GM18870 (cell line): ENCODE measurements at regions not wholly inside any gene's neighbourhood (a gene's known extent, or its start where the extent isn't known, plus 50 kb on each side); places are given as distances from the start of the nearest gene placed in this dataset.
"Not testable (repeated sequence)": the region's sequence is repeated elsewhere in the genome, so short reads cannot be mapped to it uniquely, and the experiment has no call there.

Source experiments
- ATAC-seq: cut with Tn5 transposase; IDR thresholded peaks from one replicate; pipeline ENCODE4 v1.9.1; 2021; ENCODE audit warnings: moderate library complexity; ENCODE audit not compliant: unreplicated experiment

DNA sequence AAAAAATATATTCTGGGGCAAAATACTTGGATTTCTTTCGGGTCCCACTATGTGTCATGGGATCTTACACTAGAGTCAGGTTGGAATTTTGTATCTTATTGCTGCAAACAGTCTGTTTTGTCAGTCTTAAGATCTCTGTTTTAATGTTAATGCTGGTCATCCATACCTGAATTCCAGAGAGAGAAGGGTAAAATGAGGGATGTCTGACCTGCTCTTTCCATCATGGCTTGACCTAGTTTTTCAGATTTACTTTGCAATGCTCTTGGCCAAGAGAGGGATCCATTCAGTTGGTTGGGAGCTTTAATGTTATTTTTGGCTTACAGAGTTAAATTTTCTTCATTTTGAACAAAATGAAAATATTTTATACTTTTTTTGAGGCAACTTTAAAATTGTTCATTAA, 117.2 kb downstream of the CASP12 start:
- no peak for ATAC-seq

DNA sequence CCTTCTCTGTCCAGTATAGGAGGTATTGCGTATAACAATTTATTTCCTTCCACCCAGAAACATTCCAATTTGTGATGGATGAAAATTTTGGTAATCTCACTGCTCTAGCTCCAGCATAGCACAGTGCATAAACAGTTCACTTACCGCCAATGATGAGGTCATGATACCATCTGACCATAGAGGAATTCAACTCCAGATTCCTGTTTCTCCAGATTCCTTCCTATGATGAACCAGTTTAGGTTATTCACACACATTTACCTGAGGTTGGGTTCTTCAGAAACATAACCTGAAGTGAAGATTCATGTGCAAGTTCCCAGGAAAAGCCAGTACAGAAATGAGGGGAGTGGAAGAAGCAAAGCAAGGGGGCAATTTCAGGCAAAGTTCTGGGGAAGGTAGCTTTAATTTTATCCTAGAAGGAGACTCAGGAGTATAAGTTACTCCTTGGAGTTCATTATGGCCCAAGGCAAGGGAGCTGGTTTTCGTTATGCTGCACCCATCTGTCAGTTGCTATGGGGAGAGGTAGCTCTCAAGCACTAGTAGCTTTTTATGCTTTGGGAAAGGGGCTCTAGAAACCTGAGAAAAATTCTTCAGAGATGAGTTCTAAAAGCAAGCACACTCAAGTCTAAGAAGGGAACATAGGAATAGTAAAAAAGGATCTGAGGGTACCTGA, 121.6 kb downstream of the CASP12 start:
- no peak for ATAC-seq

DNA sequence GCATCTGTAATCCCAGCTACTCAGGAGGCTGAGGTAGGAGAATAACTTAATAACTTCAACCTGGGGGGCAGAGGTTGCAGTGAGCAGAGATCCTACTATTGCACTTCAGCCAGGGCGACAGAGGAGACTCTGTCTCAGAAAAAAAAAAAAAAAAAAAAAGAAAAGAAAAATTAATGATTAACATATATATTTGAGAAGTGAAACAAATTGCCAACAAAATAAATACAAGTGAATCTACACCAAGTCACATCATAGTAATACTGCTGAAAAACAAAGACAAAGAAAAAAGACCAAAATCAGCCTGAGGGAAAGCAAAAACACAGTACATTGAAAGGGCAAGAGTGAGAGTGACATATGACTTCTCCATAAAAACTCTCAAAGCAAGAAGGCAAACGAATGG, 123.7 kb downstream of the CASP12 start:
- ATAC-seq = no peak

DNA sequence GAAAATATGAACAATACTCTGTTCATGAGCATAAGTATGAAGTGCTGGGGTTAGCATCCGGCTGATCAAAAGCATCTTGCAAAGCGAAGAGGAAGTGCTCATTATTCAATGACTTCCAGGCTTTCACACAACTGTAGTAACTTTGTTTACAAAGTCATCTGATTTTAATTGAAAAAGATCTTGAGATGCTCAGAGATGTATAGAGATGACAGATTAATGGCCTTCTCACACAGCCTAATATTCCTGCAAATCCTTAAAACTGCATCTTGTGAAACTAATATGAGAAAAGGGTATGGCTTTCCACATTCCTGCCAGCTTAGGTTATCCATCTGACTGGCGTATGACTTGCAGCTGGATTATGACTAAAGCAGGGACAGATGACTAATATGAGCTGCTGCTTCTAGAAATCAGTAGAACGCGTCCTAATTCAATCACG, 125.4 kb downstream of the CASP12 start:
- ATAC-seq = no peak

DNA sequence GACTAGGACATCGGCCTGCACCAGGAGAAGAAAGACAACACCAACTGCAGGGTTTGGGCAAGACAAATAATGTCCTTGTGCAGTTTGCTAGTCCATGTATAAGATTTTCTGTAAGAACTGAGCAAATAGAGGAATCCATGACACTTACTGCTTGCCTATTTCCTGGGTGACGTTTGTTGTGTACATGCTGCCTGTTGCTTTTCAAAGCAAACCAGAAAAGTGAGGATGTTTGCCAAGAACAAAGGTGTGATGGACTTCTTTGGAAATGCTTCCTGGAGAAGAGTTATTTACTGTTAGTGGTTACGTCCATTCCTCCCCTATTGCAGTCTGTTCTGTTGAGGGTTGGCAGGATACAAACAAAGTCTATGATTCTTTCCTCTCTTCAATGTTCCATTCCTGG, 126.5 kb downstream of the CASP12 start:
- ATAC-seq = no peak

DNA sequence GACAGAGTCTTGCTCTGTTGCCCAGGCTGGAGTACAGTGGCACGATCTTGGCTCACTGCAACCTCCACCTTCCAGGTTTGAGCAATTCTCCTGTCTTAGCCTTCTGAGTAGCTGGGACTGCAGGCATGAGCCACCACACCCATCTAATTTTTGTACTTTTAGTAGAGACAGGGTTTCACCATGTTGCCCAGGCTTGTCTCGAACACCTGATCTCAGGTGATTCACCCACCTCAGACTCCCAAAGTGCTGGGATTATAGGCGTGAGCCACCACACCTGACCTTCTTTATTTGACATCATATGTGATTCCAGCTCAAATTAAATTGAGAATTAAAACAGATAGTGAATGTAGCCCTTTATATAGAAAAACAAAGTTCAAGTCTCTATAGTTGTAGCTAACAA, 127.2 kb downstream of the CASP12 start:
- ATAC-seq = not testable (repeated sequence)

DNA sequence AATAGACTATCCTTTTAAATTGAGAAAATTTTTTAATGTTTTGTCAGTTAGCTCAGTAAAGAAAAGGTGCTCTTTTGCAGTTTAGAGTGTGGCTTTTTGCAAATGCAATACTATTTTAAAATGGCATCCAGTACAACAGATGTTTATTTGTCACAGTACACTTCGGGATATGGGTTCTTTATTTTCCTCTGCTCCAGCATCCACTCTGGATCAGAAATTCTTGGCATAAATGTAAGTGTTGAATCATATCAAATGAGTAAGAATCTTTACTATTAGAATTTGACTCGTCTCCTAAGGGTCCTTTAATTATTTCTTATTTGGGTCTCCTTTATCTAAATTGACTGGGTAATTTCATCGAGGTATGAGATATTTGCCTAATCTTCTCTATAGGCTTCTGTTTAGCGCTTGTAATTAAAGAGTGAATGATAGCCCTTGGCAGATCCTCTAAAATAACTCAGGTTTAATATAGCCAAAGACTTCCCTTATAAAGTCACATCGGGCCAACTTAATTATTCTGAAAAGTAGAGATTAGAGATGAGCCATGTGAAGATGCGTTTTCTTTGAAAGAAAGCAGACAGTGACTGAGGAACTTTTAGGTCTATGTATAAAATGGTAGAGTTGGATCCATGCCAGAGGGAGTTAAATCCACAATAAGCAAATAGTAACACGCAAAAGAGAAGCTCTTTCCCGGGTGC, 132.7 kb downstream of the CASP12 start:
- no peak for ATAC-seq

DNA sequence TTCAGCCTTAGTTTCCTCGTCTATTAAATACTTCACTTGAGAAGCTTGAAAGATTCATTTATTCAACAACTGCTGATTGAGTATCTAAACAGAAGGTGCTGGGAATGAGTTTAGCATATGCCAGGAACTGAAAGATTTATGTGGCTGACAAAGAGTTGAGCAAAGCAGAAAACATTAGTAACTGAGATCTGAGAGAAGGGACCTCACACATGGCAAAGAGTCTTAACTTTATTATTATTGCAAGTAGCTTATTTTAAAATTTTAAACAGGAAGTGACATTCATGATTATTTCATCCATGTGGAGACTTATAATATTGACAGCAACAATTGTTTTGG, 133.6 kb downstream of the CASP12 start:
- ATAC-seq = no peak

DNA sequence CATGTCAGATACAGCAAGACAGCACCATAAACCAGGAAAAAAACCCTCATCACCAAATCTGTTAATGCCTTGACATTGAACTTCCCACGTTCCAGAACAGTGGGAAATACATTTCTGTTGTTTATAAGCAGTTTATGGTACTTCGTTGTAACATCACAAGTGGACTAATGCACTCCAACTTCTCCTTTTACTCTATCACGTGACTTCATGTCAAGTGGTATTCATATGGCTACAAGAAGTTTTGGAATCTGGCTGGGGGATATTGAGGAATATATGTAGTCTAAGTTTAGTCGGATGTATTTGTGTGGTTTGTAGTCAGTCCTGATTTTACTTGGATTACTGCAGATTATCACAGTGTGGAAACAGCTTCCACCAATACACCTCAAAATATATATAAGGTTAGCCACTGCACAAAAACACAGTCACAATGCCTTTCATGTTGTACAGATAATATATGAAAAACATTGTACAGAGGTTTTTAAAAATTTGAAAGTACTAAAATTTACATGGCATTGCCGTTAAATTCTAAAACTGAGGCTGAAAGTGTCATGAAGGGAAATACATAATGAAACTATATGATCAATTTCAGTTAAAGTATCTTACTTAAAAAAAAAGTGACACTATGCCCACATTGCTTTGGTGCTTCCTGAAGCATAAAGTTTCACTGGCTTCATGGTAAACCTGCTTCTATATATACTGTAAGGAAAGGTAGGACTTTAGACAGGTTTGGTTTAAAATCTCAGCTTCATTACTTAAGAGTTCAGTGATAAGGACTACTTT, 134.1 kb downstream of the CASP12 start:
- no peak for ATAC-seq

DNA sequence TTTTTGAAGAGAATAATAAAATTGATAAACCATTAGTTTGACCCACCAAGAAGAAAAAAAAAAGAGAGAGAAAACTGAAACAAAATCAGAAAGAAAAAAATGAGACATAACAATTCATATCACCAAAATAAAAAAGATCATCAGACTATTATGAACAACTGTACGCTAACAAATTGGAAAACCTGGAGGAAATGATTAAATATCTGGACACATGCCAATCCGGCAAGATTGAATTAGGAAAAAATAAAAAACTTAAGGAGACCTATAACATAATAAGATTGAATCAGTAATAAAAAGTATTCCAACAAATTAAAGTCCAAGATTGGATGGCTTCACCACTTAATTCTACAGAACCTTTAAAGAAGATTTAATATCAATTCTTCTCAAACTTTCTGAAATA, 136.7 kb downstream of the CASP12 start:
- no peak for ATAC-seq

DNA sequence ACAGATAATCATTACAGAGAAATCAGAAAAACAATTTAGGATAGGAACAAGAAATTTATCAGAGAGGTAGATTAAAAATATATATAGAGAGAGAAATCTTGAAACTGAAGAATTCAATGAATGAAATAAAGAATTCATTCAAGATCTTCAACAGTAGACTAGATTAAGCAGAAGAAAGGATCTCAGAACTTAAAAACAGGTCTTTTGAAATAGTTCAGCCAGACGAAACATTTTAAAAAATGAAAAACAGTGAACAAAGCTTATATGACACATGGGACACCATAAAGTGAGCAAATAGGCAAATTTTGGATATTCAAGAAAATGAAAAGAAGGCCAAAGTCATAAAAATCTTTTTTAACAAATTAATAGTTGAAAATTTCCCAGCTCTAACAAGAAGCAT, 138.8 kb downstream of the CASP12 start:
- ATAC-seq = no peak

DNA sequence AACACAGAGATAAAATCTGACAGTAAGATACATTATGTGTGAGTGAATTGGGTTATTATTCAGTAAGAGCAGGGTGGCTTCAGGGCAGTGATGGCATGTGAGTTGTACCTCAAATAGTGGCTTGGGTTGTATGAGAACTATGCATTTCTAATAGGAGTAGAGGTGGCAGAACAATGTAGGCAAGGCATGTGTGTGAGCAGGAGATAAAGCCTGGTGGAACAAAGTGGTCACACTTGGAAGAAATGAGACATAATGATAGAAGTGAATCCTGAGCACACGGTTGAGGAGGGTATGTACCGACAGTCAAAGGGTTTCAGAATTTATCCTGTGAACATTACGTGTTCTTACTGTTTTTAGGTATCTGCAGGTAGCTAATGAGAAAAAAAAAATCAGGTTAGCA, 159.3 kb downstream of the CASP12 start:
- ATAC-seq = no peak

DNA sequence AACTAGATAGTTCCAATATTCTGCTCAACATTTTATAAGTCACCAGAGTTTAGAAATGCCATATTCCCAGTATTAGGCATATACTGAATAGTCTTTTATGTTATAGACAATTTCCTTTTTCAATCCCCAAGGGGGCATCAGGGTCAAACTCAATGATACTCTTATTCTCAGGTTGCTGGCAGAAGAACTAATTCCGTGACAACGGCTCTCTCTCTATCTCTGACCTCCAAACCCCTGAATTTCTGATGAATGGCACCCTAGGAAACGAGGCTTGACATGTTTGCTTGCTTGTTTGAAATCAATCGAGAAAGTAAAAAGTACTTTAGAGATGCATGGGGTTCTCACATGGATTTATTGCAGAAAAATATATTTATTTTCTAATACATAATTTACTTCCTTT, 160.1 kb downstream of the CASP12 start:
- no peak for ATAC-seq

DNA sequence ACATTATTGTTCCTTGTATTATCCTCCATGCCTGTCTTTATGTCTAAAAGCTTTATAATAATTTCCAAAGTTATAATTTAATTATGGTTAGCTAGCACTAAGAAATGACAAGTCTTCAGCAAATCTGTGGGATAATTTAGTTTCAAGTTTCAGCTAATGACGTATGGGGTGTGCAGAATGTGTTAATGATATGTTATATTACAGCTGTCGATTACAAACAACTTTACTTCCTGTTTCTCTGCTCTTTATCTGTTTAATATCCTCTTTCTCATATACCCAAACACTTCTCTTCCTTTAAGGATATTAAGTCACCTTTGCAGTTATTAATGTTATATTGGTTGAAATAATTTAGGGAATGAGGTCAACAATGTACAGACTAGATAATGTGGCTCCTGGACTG, 161.8 kb downstream of the CASP12 start:
- ATAC-seq = no peak

DNA sequence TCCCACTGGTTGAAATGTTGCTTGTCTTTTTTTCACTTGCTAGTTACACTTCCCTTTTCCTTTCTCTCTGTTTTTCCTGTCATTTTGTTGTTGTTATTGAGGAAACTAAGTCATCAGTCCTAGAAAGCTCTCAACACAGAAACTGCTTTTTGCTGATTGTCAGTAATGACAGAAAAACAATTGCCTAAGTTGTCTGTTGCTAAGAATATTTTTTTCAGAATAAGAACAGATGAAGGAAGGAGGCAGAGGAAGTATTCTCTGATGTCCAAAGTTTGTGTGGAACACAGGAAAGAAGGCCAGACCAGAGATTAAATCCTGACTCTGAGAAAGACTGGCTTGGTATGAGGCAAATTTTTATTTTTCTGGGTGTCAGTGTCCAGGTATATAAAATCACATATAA, 163.3 kb downstream of the CASP12 start:
- ATAC-seq = no peak

DNA sequence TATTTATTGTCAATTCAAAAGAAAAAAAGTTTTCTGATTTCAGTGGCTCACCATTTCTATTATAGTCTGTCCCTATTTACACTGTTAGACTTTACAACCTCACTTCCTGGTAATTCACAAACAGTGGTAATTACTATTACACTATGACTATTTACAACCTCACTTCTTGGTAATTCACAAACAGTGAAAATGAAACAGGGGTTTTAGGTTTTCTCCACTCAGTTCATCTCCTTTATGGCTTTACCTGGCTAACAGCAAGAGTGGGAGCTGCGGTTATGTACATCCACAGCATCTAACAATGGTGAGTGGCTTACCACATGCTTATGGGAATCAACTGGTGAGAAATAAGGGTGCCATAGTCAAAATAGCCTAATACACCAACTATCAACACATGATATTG, 166.4 kb downstream of the CASP12 start:
- no peak for ATAC-seq

DNA sequence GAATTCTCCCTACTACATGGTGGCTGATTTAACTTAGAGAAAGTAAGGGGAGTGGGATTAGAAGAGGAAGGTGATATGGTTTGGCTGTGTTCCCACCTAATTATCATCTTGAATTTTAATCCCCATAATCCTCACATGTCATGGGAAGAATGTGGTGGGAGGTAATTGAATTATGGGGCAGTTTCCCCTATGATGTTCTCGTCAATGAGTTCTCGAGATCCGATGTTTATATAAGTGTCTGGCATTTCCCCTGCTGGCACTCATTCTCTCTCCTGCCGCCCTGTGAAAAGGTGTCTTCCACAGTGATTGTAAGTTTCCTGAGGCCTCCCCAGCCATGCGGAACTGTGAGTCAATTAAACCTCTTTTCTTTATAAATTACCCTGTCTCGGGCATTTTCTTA, 169.3 kb downstream of the CASP12 start:
- ATAC-seq = no peak

DNA sequence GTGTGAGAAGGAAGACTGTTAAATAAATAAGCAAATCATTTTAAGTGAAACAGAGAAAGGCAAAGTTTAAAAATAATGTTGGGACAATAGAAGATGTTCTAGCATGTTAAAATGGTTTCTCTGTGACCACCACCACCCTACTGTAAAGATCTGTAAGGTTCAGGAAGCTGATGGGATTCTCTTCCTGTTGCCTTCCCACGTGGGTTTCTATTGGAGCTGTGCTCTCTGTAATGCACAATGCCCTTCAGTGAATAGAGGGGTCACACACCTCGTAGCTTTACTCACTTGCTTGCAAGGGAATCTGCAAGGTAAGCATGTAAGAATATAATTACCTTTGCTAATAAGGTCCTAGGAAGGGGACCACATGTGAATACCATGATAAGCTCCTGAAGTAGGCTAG, 170.5 kb downstream of the CASP12 start:
- ATAC-seq = no peak

DNA sequence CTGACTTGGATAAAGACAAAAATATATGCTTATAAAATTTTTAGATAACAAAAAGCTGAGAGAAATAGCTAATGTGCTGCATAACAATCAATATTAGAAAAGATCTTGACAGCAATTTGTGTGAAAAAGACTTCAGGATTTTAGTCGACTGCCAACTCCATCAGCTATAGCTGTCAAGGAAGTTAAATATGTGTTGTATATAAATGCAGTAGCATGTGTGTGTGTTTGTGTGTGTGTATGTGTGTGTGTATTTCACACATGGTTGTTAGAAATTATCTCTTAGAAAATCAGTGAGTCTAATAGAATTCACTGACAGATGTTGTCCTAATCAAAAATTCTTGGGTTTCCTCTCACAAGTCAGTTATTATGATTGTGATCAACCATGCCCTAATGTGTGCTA, 171.2 kb downstream of the CASP12 start:
- ATAC-seq = no peak

DNA sequence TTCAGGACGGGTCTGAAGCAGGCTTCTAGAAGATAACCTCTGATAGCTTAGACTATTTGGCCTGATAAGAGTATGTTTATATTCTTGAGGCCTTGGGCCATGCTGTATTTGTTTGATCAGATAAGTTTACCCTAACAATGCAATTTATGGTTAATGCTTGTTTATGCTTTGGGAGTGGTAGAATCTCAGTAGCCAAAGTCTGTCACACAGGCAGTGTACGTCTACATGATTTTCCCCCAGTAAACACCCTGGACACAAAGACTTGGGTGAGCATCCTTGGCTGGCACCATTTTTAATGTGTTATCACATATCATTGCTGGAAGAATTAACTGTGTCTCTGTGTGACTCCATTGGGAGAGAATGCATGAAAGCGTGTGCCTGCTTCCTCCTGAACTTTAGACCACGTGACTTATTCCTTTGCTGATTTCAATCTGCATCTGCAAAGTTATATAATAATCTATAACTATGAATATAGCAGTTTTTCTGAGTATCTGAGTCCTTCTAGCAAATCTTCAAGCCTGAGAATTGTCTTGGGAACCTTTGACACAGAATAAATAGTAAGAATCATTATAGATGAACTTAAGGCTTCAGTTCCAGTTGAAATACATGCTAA, 172.4 kb downstream of the CASP12 start:
- no peak for ATAC-seq

DNA sequence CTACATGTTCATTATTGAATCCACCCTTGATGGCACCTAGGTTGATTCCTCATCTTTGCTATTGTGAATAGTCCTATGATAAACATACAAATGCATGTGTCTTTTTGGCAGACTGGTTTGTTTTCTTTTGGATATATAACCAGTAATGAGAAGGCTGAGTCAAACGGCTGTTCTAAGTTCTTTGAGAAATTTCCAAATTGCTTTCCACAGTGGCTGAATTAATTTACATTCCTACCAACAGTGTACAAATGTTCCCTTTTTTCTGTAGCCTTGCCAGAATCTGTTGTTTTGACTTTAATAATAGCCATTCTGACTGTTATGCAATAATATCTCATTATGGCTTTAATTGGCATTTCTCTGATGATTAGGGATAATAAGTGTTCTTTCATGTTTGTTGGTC, 184.9 kb downstream of the CASP12 start:
- no peak for ATAC-seq
